Endodermal cell (in vitro differentiated cells): ENCODE measurements at regions not wholly inside any gene's neighbourhood (a gene's known extent, or its start where the extent isn't known, plus 50 kb on each side); places are given as distances from the start of the nearest gene placed in this dataset.

Source experiments
- DNase-seq: peaks from one replicate; pipeline ENCODE4 v3.0.0-alpha.2; 2017
- H3K27ac ChIP-seq: 2 replicates; pipeline ENCODE4 v1.5.1; 2013; ENCODE audit warnings: mild to moderate bottlenecking, low read depth, low read length, moderate library complexity
- H3K27me3 ChIP-seq: 2 replicates; pipeline ENCODE4 v1.6.1; 2013; ENCODE audit warnings: mild to moderate bottlenecking, low read length, moderate library complexity; ENCODE audit not compliant: insufficient read depth, control insufficient read depth, poor library complexity, severe bottlenecking
- H3K36me3 ChIP-seq: 2 replicates; pipeline ENCODE4 v1.7.0; 2013; ENCODE audit warnings: mild to moderate bottlenecking, low read length, moderate library complexity; ENCODE audit not compliant: control insufficient read depth, insufficient read depth
- H3K4me1 ChIP-seq: one replicate; pipeline ENCODE4 v1.7.0; 2013; ENCODE audit warnings: low read length; ENCODE audit not compliant: control insufficient read depth, insufficient read depth
- H3K4me3 ChIP-seq: 2 replicates; pipeline ENCODE4 v1.5.1; 2013; ENCODE audit warnings: mild to moderate bottlenecking, low read length, moderate library complexity
- H3K9ac ChIP-seq: 2 replicates; pipeline ENCODE4 v1.6.1; 2013; ENCODE audit warnings: mild to moderate bottlenecking, low read length, moderate library complexity; ENCODE audit not compliant: poor library complexity, severe bottlenecking; ENCODE audit errors: extremely low read depth
- H3K9me3 ChIP-seq: 2 replicates; pipeline ENCODE4 v1.6.1; 2013; ENCODE audit warnings: mild to moderate bottlenecking, low read length, moderate library complexity; ENCODE audit not compliant: control insufficient read depth
- H3K27ac Mint-ChIP-seq: 2 replicates; pipeline ENCODE4 v1.8.0; 2020; ENCODE audit warnings: mixed read lengths
- H3K27me3 Mint-ChIP-seq: 2 replicates; pipeline ENCODE4 v1.8.0; 2021; ENCODE audit warnings: mild to moderate bottlenecking, mixed read lengths; ENCODE audit not compliant: insufficient read depth
- H3K36me3 Mint-ChIP-seq: 2 replicates; pipeline ENCODE4 v1.8.0; 2020; ENCODE audit warnings: low read depth, mixed read lengths
- H3K4me1 Mint-ChIP-seq: 2 replicates; pipeline ENCODE4 v1.8.0; 2020; ENCODE audit warnings: mixed read lengths
- H3K4me3 Mint-ChIP-seq: 2 replicates; pipeline ENCODE4 v1.8.0; 2020; ENCODE audit warnings: mild to moderate bottlenecking, moderate library complexity, mixed read lengths
- H3K9me3 Mint-ChIP-seq: 2 replicates; pipeline ENCODE4 v1.8.0; 2020; ENCODE audit warnings: mild to moderate bottlenecking, mixed read lengths
- WGBS, 2 experiments: methylation state at CpG; one replicate each; pipeline versions ENCODE4 v1.1.5 to v1.1.7; 2013; ENCODE audit warnings: missing lambda C conversion rate in 2 of 2, mixed read lengths in 1 of 2; ENCODE audit not compliant: insufficient coverage in 1 of 2, insufficient read length in 1 of 2; 5-methylcytosine and 5-hydroxymethylcytosine counted together
- TF ChIP-seq, protein P1 (sequence below): fragments of 200-600 bp; sonication (generic); conservative IDR thresholded peaks from 2 replicates; pipeline ENCODE4 v1.5.0; 2021; ENCODE audit warnings: antibody characterized with exemption, mild to moderate bottlenecking

- Mint-ChIP-seq H3K4me3 (no peak overlapping the region), H3K9me3 (no peaks in the 10 kb centered on the region), H3K36me3 (no peaks in the 10 kb centered on the region), H3K4me1 (peaks cover 27% of the 10 kb centered on the region), H3K27ac (no peak overlapping the region), H3K27me3 (no peaks in the 10 kb centered on the region)
- Histone ChIP-seq H3K9me3 (no peaks in the 10 kb centered on the region), H3K9ac (no peak overlapping the region), H3K27ac (no peak overlapping the region), H3K27me3 (no peaks in the 10 kb centered on the region), H3K36me3 (no peaks in the 10 kb centered on the region), H3K4me3 (no peak overlapping the region), H3K4me1 (peaks cover 4% of the 10 kb centered on the region)
- TF ChIP-seq, protein P1, sequence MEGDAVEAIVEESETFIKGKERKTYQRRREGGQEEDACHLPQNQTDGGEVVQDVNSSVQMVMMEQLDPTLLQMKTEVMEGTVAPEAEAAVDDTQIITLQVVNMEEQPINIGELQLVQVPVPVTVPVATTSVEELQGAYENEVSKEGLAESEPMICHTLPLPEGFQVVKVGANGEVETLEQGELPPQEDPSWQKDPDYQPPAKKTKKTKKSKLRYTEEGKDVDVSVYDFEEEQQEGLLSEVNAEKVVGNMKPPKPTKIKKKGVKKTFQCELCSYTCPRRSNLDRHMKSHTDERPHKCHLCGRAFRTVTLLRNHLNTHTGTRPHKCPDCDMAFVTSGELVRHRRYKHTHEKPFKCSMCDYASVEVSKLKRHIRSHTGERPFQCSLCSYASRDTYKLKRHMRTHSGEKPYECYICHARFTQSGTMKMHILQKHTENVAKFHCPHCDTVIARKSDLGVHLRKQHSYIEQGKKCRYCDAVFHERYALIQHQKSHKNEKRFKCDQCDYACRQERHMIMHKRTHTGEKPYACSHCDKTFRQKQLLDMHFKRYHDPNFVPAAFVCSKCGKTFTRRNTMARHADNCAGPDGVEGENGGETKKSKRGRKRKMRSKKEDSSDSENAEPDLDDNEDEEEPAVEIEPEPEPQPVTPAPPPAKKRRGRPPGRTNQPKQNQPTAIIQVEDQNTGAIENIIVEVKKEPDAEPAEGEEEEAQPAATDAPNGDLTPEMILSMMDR, result no peak
- WGBS, 2 experiments, result 73 to 86% methylated on average over 3 to 6 of the region's 6 CpGs
- DNase-seq, result no peak
Measured at GRCh38 chr1:108079440-108080025, 114.6 kb upstream of the VAV3 start.

GRCh38 chr1:108077991-108078390 lies 113.0 kb upstream of the VAV3 start:
- H3K36me3 Mint-ChIP-seq, result no peaks in the 10 kb centered on the region
- Histone ChIP-seq H3K9me3 (no peaks in the 10 kb centered on the region), H3K4me1 (peaks cover 4% of the 10 kb centered on the region), H3K9ac (no peak overlapping the region), H3K27ac (no peak overlapping the region), H3K4me3 (no peak overlapping the region), H3K27me3 (no peaks in the 10 kb centered on the region), H3K36me3 (no peaks in the 10 kb centered on the region)
- H3K4me1 Mint-ChIP-seq, result peaks cover 19% of the 10 kb centered on the region
- TF ChIP-seq, protein P1, result no peak
- H3K9me3 Mint-ChIP-seq, result no peaks in the 10 kb centered on the region
- WGBS, 2 experiments, result 87 to 100% methylated on average over 2 of the region's 2 CpGs
- H3K27me3 Mint-ChIP-seq, result no peaks in the 10 kb centered on the region
- H3K4me3 Mint-ChIP-seq, result no peak overlapping the region
- H3K27ac Mint-ChIP-seq, result no peak overlapping the region
- no peak for DNase-seq

DNA sequence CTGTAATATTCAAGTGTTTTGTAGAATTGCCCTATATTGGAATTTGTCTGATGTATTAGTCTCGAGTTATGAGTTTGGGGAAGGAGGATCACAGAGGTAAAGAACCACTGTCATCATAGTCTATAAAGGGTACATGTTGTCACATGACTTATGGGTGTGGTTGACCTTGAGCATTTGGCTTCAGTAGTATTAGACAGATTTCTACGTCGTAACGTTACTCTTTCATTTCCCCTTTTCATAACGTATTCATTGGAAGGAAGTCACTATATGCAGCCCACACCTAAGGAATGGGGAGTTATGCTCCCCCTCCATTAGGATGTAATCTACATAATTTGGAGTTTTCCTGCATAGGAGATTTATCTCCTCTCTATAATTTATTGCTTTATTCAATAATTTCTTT lies 110.1 kb upstream of the VAV3 start:
- Mint-ChIP-seq H3K36me3 (no peaks in the 10 kb centered on the region), H3K27me3 (no peaks in the 10 kb centered on the region), H3K4me1 (peaks cover 19% of the 10 kb centered on the region), H3K4me3 (no peak overlapping the region), H3K9me3 (no peaks in the 10 kb centered on the region), H3K27ac (no peak overlapping the region)
- no peak overlapping the region for H3K4me3 ChIP-seq
- no peaks in the 10 kb centered on the region for H3K27me3 ChIP-seq
- H3K27ac ChIP-seq, result no peak overlapping the region
- no peaks in the 10 kb centered on the region for H3K9me3 ChIP-seq
- 91 to 100% methylated on average over 4 to 5 of the region's 5 CpGs for WGBS, 2 experiments
- H3K4me1 ChIP-seq, result no peaks in the 10 kb centered on the region
- DNase-seq, result no peak
- H3K36me3 ChIP-seq, result no peaks in the 10 kb centered on the region
- H3K9ac ChIP-seq, result no peak overlapping the region
- TF ChIP-seq, protein P1, result no peak
